AML-193 (cell line): ENCODE measurements at regions not wholly inside any gene's neighbourhood (a gene's known extent, or its start where the extent isn't known, plus 50 kb on each side); places are given as distances from the start of the nearest gene placed in this dataset.
"Not testable (repeated sequence)": the region's sequence is repeated elsewhere in the genome, so short reads cannot be mapped to it uniquely, and the experiment has no call there.

Experiments used
- DNase-seq, 2 experiments: peaks; one replicate each; lab custom pipeline; 2025; lab: John Stamatoyannopoulos, UW

DNA sequence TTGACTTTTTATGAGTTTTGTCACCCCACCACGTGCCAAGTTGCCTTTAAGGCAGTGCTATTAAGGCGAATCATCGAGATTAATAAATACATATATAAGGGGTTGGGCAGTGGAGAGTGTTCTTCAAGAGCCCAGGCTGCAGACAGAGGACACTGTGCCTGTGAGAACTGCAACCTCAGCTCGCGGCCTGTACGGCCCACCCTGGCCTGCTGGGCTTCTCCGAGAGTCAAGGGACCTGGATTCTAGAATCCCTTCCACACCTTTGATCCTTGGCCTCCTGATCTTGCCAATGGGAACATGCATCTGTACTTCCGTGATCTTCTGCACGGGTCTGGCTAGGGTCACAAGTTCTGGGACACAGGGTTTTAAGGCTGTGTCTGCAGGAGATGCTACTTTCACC is 54.5 kb downstream of the IRX5 start:
- no peak for DNase-seq

DNA sequence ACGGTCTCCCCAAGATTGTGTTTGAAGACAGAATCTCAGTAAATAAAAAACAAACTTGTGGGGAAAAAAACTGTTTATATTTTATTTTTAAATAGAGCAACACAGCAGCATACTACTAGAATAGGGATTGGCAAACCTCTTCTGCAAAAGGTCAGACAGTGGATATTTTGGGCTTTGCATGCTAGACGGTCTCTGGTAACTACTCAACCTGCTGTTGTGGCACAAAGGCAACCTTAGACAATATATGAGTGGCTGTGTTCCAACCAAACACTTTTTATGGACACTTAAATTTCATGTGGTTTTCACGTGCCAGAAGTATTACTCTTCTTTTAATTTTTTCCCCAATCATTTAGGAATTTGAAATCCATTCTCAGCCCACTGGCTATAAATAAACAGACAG is 55.0 kb downstream of the IRX5 start:
- no peak for DNase-seq

DNA sequence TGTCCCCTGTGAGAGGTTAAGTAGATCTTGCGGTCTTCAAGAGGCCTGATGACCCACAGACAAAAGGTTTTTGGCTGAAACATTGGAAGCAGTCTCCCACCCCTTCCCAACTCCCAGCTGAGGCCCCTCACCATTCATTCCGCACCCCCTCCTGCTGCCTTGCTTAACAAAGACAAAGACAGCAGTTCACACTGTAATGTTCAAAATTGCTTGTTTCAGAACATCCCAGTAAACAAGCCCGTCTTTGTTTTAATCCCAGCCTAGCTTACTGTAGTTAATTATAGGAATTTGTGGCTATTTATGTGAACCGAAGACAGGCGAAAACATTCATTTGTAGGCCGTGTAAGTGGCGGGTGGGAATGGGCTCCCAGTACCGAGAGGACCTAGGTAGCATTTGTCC is 55.7 kb downstream of the IRX5 start:
- DNase-seq = no peak

DNA sequence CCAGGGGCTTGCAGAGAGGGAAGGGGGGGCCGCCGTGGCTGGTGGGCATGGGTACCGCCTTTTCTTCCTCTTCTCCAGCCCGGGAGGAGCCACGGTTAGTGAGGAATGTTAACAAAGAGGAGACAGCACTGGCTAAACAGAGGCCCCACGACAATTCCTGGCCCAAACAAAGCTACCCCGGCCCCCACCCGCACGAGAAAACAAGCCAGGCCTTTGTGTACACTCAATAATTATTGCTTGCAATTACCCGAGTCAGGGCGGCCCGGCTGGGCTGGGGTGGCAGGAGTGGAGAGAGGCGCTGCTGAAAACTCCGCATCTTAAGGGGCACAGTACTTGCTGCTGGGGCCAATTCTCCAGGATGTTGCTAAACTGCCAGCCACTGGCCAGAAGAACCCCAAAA is 56.4 kb downstream of the IRX5 start:
- DNase-seq = no peak

DNA sequence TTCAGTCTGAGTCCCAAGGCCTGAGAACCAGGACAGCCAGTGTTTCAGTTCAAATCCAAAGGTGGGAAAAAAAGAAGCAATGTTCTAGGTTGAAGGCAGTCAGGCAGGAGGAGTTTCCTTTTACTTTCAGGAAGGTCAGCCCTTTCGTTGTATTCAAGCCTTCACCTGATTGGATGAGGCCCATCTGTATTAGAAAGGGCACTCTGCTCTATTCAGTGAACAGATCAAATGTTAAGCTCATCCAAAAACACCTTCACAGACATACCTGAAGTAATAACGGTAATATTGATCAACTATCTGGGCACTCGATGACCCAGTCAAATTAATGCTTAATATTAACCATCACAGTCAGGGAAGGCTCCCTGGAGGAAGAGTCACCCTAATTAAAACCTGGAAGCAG is 60.9 kb downstream of the IRX5 start:
- DNase-seq = no peak

DNA sequence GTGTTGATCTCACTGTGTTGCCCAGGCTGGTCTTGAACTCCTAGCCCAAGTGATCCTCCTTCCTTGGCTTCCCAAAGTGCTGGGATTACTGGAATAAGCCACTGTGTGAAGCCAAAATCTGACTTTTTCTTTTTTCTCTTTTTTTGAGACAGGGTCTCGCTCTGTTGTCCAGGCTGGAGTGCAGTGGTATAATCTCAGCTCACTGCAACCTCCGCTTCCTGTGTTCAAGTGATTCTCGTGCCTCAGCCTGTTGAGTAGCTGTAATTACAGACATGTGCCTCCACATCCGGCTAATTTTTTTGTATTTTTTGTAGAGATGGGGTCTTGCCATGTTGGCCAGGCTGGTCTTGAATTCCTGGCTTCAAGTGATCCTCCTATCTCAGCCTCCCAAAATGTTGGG is 61.3 kb downstream of the IRX5 start:
- DNase-seq = not testable (repeated sequence)

DNA sequence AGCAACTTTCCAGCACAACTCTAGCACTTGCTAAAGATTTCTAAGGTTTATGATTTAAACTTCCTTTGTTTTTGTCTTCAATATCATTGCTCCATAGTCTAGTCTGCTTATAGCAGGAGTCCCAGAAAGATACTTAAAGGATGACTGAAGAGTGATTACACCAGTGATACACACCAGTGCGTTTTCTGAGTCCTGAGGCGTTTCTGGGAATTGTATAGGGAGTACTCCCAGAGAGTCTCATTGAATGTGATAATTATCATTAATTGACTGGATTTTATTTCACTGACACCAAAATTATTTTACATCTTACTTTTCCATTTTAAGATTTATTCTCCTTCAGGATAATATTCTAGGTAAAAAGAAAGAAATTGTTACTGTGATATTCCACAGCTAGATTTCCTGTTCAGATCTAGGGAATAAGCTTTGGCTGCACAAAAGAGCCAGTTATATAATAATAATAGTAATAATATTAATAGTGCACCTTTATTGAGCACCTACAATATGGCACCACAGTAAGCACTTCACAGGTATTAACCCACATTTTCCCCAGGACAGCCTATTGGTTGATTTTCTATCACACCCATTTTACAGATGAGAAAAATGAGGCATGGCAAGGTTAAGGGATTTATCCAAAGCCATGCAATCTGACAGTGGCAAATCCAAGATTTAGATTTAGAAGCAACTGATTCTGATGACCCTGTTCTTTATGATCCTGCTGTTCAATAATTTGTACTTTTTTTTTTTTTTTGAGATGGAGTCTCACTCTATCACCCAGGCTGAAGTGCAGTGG is 62.6 kb downstream of the IRX5 start:
- DNase-seq = no peak

DNA sequence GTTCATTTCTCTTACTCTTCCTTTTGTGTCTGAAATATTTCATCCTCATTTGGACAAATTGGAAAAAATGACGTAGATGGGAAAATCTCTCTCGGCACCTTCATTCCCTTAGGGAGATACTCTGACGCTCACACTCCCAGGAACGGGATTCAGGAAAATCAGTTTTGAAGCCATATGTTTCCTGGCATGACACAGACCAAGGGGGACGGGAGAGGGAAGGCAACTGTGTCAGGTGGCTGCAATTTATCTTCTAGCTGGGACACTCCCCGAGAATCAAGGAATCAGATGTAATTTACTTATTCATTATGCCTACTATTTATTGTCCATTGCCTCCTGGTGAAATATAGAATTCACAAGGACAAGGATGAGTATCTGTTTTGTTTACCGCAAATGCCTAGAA is 65.5 kb downstream of the IRX5 start:
- DNase-seq = no peak

DNA sequence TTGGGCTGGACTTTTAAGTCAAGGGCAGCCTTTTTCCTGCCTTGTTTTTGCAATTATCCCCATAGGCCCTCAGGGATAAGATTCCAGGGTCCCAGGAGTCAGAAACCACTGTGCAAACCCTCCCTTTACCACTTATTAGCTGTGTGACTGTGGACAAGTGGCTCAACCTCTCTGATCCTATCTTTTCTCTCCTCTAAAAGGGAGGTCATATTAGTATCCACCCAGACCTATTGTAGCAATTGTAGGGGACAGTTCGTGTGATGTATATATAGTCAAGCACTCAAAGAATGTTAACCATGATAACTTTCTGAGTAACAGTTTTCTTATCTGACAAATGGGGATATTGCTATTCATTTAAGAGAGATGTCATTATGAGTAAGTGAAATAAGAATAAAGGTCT is 68.2 kb downstream of the IRX5 start:
- DNase-seq = no peak

DNA sequence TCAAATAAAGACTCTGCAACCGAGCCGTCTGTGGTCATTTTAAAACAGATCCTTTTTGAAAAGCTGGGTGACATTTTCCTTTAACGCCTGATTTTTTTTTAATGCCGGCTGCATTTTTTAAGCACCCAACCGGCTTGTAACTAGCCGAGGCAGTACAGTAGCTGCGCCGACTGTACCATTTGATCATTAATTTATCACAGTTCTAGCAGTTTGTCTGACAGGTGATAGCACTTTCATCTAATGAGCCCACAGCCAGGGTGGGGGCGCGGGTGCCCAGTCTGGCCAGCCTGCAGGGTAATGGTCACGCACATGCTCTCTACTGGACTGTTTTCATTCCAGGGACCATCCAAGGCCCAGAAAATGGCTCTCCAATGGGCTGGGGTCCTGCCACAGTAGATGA is 68.8 kb downstream of the IRX5 start:
- DNase-seq = no peak

DNA sequence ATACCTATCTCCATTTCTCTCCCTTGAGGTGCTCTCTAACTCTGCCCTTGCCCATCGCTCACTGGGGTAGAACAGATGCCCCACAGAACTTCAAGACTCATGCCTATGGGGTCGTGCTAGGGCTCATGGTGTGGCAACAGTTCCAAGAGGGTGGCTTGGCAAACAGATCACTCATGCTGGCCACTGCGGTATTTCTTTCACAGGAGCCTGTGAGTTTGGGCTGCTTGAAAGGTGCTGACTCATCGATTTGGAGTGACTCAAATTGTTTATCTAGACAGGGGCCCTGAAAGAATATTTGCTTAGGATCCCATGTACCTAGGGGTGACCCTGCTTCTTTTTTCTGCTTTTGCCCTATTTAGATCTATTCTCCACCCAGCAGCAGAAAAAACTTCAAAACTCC is 69.9 kb downstream of the IRX5 start:
- DNase-seq = no peak

DNA sequence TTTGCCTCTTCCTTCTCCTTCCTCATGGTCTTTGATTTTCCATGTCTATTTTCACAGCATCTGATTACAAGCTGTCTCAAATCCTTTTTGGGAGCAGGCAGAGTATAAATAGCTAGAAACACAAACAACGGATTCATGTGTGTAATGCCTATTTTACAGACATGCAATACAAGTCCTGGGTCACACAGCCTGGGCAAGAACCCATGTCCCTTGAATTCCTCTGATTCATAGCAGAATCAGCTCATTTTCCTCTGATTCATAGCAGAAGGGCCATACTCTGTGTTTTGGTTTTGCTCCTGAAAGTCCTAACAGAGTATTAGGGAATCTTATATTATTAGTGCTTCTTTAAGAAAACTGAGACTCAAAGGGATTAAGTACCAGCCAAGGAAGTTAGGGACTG is 71.3 kb downstream of the IRX5 start:
- no peak for DNase-seq

DNA sequence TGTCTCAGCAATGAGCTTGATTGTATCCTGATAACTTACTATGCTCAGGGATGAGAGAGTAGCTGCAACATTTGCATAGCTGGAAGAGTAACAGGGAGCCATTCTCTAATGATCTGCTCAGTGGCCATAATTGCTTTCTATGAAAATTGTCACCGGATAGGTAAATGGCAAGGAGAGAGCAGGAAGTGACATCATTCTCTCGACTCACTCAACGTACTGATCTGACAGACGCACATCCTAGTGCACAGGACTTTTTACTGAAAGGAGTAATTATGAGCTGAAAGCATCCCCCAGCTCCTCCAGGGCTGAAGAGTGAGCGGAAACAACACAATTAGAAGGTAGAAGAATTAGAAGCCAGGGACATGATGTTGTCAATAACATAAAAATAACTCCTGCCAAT is 71.8 kb downstream of the IRX5 start:
- DNase-seq = no peak

DNA sequence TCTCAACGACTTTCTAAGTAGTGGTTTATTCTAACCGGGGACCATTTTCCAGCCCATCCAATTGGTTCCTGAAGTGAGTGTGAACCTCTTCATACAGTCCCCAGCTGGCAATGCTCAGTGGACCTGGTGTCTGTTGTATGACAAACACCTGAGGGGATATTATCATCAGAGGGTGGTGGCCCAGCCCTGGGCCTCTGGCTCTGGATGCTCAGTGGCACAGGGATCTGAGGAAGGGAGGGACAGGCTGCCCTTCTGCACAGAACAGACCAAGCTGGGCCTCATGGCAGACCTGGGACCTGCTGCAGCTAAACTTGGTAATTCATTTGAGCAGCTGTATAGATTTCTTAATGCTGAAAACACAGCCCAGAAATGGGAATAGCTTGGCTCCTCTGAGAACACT is 72.6 kb downstream of the IRX5 start:
- no peak for DNase-seq

DNA sequence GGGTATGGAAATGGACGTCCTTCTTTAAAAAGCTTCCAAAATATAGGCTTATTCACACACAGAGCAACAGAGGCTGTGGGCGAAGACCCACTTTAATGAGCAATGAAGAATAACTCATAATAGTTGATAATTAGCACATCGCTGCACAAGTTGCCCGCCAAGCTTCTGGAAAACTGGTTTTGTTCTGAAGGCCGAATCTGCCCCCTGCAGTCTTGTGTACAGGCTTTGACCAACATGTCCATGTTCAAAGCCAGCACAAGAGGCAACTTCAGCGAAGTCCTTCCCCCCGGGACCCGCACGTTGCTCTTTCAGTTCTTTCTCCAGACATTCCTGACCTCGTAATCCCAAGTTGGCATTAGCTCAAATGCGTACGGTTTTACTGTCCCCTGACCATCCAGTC is 73.3 kb downstream of the IRX5 start:
- no peak for DNase-seq

DNA sequence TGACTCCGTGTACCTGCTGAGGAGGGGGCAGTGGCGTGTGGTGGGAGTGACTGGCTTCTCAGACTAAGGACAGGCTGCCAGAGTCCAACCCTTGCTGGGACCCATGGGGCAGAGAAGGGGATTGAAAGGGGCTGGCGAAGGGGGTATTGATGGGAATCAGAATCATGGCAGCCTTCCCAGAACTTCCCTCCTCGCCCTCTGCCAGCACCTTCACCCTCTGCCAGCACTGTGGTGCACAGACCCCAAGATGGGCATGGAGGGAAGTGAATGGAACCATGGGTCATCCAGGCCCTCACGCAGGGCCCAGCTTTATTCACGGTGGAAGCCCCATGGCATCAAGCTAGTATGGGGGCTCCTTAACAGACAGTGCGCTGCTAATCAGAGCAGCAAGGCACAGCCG is 76.8 kb downstream of the IRX5 start:
- DNase-seq = no peak

DNA sequence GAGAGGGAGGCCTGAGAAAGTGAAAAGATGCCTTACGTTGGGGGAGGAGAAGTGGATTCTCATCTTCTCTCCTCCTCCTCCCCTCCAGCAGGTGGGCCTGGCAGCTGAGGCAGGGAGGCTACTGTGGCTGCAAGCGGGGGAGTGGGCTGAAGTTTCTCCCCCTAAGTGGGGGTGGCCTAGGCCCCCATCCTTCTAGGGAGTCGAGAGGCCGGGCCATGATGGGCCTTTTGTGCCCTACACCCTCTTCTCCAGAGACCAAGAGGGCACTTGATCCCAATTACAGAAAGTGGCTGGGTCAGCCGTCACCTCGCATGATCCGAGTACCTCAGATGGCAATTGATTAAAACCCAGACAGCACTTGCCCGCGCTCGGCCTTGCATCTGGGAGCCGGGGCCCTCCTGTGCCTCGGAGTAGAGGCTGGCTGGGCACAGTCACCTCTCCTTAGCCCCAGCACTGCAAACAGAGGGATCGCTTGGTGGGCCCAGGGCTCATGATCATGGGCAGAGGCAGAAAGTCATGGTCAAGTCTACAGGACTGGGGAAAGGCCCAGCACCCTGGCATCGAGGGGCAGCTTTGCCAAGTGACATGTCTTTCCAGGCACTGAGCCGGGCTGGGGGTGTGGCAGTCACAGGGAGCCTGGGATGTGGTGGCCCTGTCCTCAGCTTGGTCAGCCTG is 78.3 kb downstream of the IRX5 start:
- DNase-seq = no peak

DNA sequence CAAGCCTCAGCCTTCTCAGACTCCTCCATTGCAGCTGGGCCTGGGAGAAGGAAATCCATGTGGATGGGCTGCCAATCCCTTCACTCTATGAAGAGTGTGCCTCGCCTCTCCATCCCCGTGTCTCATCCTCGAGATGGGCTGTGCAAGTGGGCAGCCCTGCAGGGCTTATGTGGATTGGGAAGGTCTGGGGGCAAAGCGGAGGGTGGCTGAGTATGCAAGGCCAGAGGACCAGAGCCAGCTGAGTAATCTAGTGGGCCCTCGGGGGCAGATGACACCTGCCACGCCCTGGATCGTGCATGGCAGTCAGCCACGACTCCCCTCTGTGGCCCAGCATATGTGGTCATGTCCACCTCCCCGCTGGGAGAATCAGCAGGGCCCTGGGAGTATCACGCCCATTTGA is 78.9 kb downstream of the IRX5 start:
- no peak for DNase-seq

DNA sequence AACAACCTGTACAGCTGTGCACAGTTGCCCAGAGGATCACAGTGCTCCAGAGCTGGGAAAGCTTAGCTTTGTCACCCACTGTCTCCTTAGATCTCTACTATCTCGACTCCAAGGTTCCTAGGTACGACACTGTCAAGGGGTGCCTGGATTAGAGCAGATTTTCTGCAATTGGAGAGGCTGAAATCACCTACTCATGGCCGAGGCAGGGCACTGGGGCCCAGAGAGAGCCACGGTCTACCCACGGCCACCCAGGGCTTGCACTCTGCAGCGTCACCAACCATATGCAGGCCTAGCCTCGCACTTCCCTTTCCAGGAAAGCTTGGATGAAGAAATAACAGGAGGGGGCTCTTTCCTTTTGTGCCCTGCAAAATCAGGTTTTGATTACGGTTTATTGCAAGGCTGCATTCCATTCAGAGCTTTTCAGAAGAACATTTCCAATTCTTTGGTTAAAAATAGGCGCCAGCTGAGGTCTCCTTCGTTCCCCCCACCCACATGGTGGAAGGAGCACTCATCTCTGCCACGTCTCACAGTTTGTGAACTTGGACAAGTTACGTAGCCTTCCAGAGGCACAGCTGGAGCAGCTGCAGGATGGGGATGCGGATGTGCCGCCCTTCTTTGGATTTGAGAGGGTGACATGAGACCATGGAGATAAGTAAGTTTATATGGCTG is 80.0 kb downstream of the IRX5 start:
- DNase-seq = no peak

DNA sequence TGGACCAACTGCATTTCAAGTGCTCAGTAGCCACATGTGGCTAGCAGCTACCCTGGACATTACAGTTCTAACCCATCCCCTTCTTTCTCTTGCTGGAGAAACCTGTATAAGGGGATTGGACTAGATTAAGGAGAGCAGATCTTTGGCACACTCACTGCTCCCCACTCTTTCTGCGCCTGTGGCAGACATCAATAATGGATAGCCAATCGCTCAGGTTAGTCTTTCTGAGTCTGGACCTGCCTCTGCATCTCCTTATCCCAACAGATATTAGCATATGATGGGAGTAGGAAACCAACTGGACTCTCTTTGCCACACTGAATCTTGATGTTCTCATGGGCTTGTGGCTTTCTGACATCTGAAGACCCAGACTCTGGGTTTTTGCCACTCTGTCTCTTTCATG is 81.7 kb downstream of the IRX5 start:
- DNase-seq = no peak

DNA sequence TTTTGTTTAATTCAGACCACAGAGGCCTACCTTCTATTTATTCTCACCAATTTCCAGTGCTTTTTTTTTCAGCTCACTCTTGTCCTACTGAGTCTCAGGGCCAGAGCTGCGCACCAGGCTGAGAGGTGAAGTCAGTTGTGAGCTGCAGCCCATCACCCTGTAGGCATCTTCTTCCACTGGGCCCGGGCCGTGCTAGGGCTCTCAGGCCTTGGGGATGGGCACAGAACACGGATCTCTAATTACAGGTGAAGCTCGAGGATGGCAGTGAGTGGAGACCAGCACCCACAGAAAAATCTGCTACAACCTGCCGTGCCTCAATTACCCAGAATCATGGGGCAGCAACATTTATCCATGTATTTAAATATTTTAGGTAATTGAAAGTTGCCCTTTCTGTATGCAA is 82.1 kb downstream of the IRX5 start:
- DNase-seq = no peak

DNA sequence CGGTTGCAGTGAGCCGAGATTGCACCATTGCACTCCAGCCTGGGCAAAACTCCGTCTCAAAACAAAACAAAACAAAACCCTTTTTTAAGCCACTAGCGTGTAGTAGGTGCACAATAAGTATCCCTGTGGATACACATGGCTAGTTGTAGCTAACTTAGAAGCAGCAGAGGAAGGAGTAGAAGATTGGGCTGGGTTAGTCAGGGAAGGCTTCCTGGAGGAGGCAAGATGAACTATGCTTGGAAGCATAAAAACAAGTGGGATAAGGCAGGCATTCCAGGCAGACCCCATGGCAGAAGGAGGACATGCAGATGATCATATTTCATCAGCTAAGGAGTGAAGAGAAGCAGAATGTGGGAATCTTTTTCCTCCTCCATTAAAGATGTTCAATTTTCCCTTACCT is 83.4 kb downstream of the IRX5 start:
- DNase-seq = no peak

DNA sequence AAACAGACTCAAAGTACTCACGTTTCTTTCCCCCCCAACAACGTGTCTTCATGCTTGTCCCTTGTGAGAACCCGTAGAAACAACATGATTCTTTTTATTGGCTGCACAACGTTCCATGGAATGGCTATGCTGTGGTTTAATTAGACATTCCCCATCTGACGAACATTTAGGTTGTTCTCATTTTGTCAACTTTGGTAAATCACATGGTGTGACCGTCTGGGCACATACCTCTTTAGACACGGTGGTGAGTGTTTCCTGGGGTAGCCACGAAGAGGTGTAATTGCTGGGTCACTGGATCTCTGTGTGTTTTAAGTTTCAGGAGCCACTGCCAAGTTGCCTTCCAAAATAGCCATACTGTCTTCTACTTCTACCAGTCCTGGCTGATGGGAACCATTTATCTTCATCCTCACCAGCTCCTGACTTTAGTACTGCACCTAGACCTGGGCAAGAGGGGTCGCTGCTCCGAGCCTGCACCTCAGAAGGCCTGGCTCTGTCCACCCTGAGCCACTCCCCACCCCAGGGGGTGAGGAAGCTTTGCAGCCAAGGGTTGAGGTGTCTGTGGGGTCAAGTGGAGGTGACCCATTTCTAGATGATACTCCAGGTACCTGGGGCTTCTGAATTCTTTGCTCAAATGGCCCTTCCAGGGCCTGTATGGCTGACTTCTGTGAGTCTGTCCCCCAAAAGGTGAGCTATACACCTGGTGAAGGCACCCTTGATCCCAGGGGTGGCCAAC is 84.7 kb downstream of the IRX5 start:
- DNase-seq = no peak
